Esophagus muscularis mucosa (tissue), 4 donors: ENCODE measurements at regions not wholly inside any gene's neighbourhood (a gene's known extent, or its start where the extent isn't known, plus 50 kb on each side); places are given as distances from the start of the nearest gene placed in this dataset.
"Not testable (repeated sequence)": the region's sequence is repeated elsewhere in the genome, so short reads cannot be mapped to it uniquely, and the experiment has no call there.

Experiments used
- CTCF ChIP-seq, 3 experiments: fragments of 200-600 bp in 2 of 3; fragments of 450-650 bp in 1 of 3; sonication (generic) in 2 of 3; IDR thresholded peaks; one replicate each; pipeline ENCODE4 v1.5.1; 2017 to 2019; ENCODE audit warnings: antibody characterized with exemption in 3 of 3, mild to moderate bottlenecking in 2 of 3, moderate library complexity in 1 of 3
- EP300 ChIP-seq: sonication (generic); formaldehyde crosslinking; IDR thresholded peaks from one replicate; pipeline ENCODE4 v1.6.1; 2017; ENCODE audit warnings: antibody characterized with exemption
- POLR2A ChIP-seq: fragments of 450-650 bp; IDR thresholded peaks from one replicate; pipeline ENCODE4 v1.6.1; 2017; ENCODE audit warnings: antibody characterized with exemption, moderate library complexity, mild to moderate bottlenecking, low read depth
- POLR2AphosphoS5 ChIP-seq, 2 donors: sonication (generic); formaldehyde crosslinking; IDR thresholded peaks; one replicate each; pipeline ENCODE4 v1.6.1; 2017; ENCODE audit warnings: antibody characterized with exemption in 2 of 2

DNA sequence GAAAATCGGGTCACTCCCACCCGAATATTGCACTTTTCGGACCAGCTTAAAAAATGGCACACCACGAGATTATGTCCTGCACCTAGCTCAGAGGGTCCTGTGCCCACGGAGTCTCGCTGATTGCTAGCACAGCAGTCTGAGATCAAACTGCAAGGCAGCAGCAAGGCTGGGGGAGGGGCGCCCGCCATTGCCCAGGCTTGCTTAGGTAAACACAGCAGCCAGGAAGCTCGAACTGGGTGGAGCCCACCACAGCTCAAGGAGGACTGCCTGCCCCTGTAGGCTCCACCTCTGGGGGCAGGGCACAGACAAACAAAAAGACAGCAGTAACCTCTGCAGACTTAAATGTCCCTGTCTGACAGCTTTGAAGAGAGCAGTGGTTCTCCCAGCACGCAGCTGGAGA lies 405.3 kb downstream of the PTH2R start:
- not testable (repeated sequence) for TF ChIP-seq CTCF (IDR thresholded peaks at IDR 0.05); POLR2AphosphoS5 (IDR thresholded peaks at IDR 0.05); POLR2A; EP300
